ENCODE measurements at regions not wholly inside any gene's neighbourhood (a gene's known extent, or its start where the extent isn't known, plus 50 kb on each side); places are given as distances from the start of the nearest gene placed in this dataset.
"Not testable (repeated sequence)": the region's sequence is repeated elsewhere in the genome, so short reads cannot be mapped to it uniquely, and the experiment has no call there.

GRCh38 chr12:9543341-9543740 is 64.4 kb downstream of the KLRB1 start:
- in situ Hi-C loops (cut with HindIII; ENCODE audit: low sequenced_read_pairs), result not testable (repeated sequence)

- in situ Hi-C loops (cut with HindIII; ENCODE audit: low sequenced_read_pairs), result not testable (repeated sequence)
Measured at GRCh38 chr12:9542827-9543226, 64.9 kb downstream of the KLRB1 start.

- in situ Hi-C loops (cut with HindIII; ENCODE audit: low sequenced_read_pairs), result not testable (repeated sequence)
Measured at GRCh38 chr12:9515925-9516324, 91.8 kb downstream of the KLRB1 start.

GRCh38 chr12:9512695-9513094 is 95.0 kb downstream of the KLRB1 start:
- in situ Hi-C loops (cut with HindIII; ENCODE audit: low sequenced_read_pairs), result not testable (repeated sequence)

- in situ Hi-C loops (cut with HindIII; ENCODE audit: low sequenced_read_pairs), result not testable (repeated sequence)
Measured at GRCh38 chr12:9510392-9511011, 97.2 kb downstream of the KLRB1 start.

GRCh38 chr12:9509464-9510161 is 98.1 kb downstream of the KLRB1 start:
- in situ Hi-C loops (cut with HindIII; ENCODE audit: low sequenced_read_pairs), result no loop called here

GRCh38 chr12:9506746-9507145 is 101.0 kb downstream of the KLRB1 start:
- in situ Hi-C loops (cut with HindIII; ENCODE audit: low sequenced_read_pairs), result no loop called here

GRCh38 chr12:9503384-9503783 is 104.3 kb downstream of the KLRB1 start:
- in situ Hi-C loops (cut with HindIII; ENCODE audit: low sequenced_read_pairs), result not testable (repeated sequence)

- in situ Hi-C loops (cut with HindIII; ENCODE audit: low sequenced_read_pairs), result not testable (repeated sequence)
Measured at GRCh38 chr12:9502845-9503244, 104.9 kb downstream of the KLRB1 start.

GRCh38 chr12:9493325-9493724 is 114.4 kb downstream of the KLRB1 start:
- in situ Hi-C loops (cut with HindIII; ENCODE audit: low sequenced_read_pairs), result not testable (repeated sequence)

- in situ Hi-C loops (cut with HindIII; ENCODE audit: low sequenced_read_pairs), result not testable (repeated sequence)
Measured at GRCh38 chr12:9481289-9481688, 126.4 kb downstream of the KLRB1 start.

- in situ Hi-C loops (cut with HindIII; ENCODE audit: low sequenced_read_pairs), result loop anchor here (25.0 kb wide), 1 partner anchor 112 kb away; no protein-coding TSS in a partner anchor
Measured at GRCh38 chr12:9474197-9474596, 133.5 kb downstream of the KLRB1 start.

- in situ Hi-C loops (cut with HindIII; ENCODE audit: low sequenced_read_pairs), result loop anchor here (25.0 kb wide), 1 partner anchor 111 kb away; no protein-coding TSS in a partner anchor
Measured at GRCh38 chr12:9473638-9474037, 134.1 kb downstream of the KLRB1 start.

GRCh38 chr12:9471501-9471900 is 136.2 kb downstream of the KLRB1 start:
- in situ Hi-C loops (cut with HindIII; ENCODE audit: low sequenced_read_pairs), result loop anchor here (25.0 kb wide), 1 partner anchor 109 kb away; no protein-coding TSS in a partner anchor

- in situ Hi-C loops (cut with HindIII; ENCODE audit: low sequenced_read_pairs), result loop anchor here (25.0 kb wide), 1 partner anchor 108 kb away; no protein-coding TSS in a partner anchor
Measured at GRCh38 chr12:9470367-9470766, 137.3 kb downstream of the KLRB1 start.

GRCh38 chr12:9469956-9470355 is 137.8 kb downstream of the KLRB1 start:
- in situ Hi-C loops (cut with HindIII; ENCODE audit: low sequenced_read_pairs), result loop anchor here (25.0 kb wide), 1 partner anchor 108 kb away; no protein-coding TSS in a partner anchor

- in situ Hi-C loops (cut with HindIII; ENCODE audit: low sequenced_read_pairs), result loop anchor here (25.0 kb wide), 1 partner anchor 107 kb away; no protein-coding TSS in a partner anchor
Measured at GRCh38 chr12:9469463-9469862, 138.3 kb downstream of the KLRB1 start.

- in situ Hi-C loops (cut with HindIII; ENCODE audit: low sequenced_read_pairs), result loop anchor here (25.0 kb wide), 1 partner anchor 107 kb away; no protein-coding TSS in a partner anchor
Measured at GRCh38 chr12:9468998-9469397, 138.7 kb downstream of the KLRB1 start.

- in situ Hi-C loops (cut with HindIII; ENCODE audit: low sequenced_read_pairs), result loop anchor here (25.0 kb wide), 1 partner anchor 106 kb away; no protein-coding TSS in a partner anchor
Measured at GRCh38 chr12:9468144-9468543, 139.6 kb downstream of the KLRB1 start.

GRCh38 chr12:9464408-9464807 is 143.3 kb downstream of the KLRB1 start:
- in situ Hi-C loops (cut with HindIII; ENCODE audit: low sequenced_read_pairs), result loop anchor here (25.0 kb wide), 1 partner anchor 102 kb away; no protein-coding TSS in a partner anchor

GRCh38 chr12:9455516-9455915 is 152.2 kb downstream of the KLRB1 start:
- in situ Hi-C loops (cut with HindIII; ENCODE audit: low sequenced_read_pairs), result loop anchor here (25.0 kb wide), 1 partner anchor 93 kb away; no protein-coding TSS in a partner anchor

GRCh38 chr12:9454021-9454420 is 153.7 kb downstream of the KLRB1 start:
- in situ Hi-C loops (cut with HindIII; ENCODE audit: low sequenced_read_pairs), result loop anchor here (25.0 kb wide), 1 partner anchor 92 kb away; no protein-coding TSS in a partner anchor

All from endothelial cell of hepatic sinusoid (primary cell).